Effector memory CD8-positive, alpha-beta T cell (primary cell): ENCODE measurements at regions not wholly inside any gene's neighbourhood (a gene's known extent, or its start where the extent isn't known, plus 50 kb on each side); places are given as distances from the start of the nearest gene placed in this dataset.

Experiments
- ATAC-seq: fragments of 150-1000 bp; cut with Tn5 transposase; replicated peaks from 2 replicates; pipeline ENCODE4 v1.10.0; 2021; ENCODE audit warnings: mild to moderate bottlenecking, moderate library complexity
- DNase-seq, 3 experiments: peaks; one replicate each; pipeline ENCODE4 v3.0.0; 2021
- H3K27ac Mint-ChIP-seq, 2 donors: one replicate each; pipeline ENCODE4 v1.8.0; 2022; ENCODE audit warnings: mild to moderate bottlenecking in 2 of 2, mixed read lengths in 2 of 2, moderate library complexity in 2 of 2
- H3K27me3 Mint-ChIP-seq, 2 donors: one replicate each; pipeline ENCODE4 v1.8.0; 2022; ENCODE audit warnings: mixed read lengths in 2 of 2
- H3K36me3 Mint-ChIP-seq: one replicate; pipeline ENCODE4 v1.8.0; 2022; ENCODE audit warnings: mild to moderate bottlenecking, moderate library complexity, mixed read lengths; ENCODE audit not compliant: insufficient read depth
- H3K4me1 Mint-ChIP-seq, 2 donors: one replicate each; pipeline ENCODE4 v1.8.0; 2022; ENCODE audit warnings: low read depth in 2 of 2, mixed read lengths in 2 of 2
- H3K4me3 Mint-ChIP-seq, 2 donors: one replicate each; pipeline ENCODE4 v1.8.0; 2022; ENCODE audit warnings: mild to moderate bottlenecking in 2 of 2, mixed read lengths in 2 of 2, moderate library complexity in 2 of 2
- H3K9me3 Mint-ChIP-seq, 2 donors: one replicate each; pipeline ENCODE4 v1.8.0; 2022; ENCODE audit warnings: mixed read lengths in 2 of 2

GRCh38 chr15:95825671-95826411 lies 504.7 kb upstream of the NR2F2 start:
- no peak overlapping the region for H3K4me3 Mint-ChIP-seq
- no peak for DNase-seq
- no peaks in the 10 kb centered on the region for H3K4me1 Mint-ChIP-seq
- no peaks in the 10 kb centered on the region for H3K9me3 Mint-ChIP-seq
- no peaks in the 10 kb centered on the region for H3K27me3 Mint-ChIP-seq
- ATAC-seq = no peak
- no peak overlapping the region for H3K27ac Mint-ChIP-seq
- no peaks in the 10 kb centered on the region for H3K36me3 Mint-ChIP-seq

GRCh38 chr15:95826412-95827195 lies 503.9 kb upstream of the NR2F2 start:
- DNase-seq = no peak
- Mint-ChIP-seq H3K9me3 (no peaks in the 10 kb centered on the region), H3K4me1 (no peaks in the 10 kb centered on the region), H3K4me3 (no peak overlapping the region), H3K27ac (no peak overlapping the region), H3K36me3 (no peaks in the 10 kb centered on the region), H3K27me3 (no peaks in the 10 kb centered on the region)
- no peak for ATAC-seq

DNA sequence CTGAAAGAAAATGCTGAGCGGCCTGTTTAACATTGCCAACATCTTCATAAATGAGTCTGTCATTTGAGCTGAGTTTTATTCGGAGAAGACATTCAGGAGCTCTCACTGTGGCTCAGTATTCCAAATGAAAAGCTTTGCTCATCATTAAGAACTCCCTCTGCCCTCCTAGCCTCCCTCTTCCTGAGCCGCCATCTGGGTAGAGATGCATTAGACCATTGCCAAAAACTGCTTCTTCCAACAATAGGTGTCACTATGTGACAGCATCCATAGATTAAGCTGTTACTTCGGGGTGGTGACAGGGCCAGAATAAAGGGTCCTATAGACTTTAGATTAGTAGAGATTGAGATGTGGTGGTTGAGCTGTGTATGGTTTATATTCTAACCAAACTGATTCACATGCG lies 501.4 kb upstream of the NR2F2 start:
- DNase-seq (no peak), ATAC-seq (no peak)
- Mint-ChIP-seq H3K27me3 (no peaks in the 10 kb centered on the region), H3K27ac (no peak overlapping the region), H3K9me3 (no peaks in the 10 kb centered on the region), H3K36me3 (no peaks in the 10 kb centered on the region), H3K4me3 (no peak overlapping the region), H3K4me1 (no peaks in the 10 kb centered on the region)

DNA sequence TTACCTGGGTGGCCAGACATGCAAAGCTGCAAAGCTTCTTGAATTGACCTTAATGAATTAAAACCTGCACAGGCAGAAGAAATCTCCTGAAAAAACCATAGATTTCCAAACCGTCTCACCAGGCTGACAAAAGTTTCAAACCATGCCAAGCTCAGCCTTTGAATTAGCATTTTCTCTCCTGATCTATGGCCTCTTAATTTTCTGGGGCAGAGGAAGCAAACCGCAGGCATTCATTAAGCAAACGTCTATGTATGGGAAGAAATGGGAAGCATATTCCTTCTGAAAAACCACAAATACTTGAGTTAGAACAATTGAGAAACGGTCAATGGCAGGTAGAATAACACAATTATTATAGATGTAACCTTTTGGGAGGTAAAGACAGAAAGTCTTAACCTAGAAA lies 500.2 kb upstream of the NR2F2 start:
- no peak for DNase-seq
- H3K36me3 Mint-ChIP-seq = no peaks in the 10 kb centered on the region
- ATAC-seq = no peak
- H3K4me1 Mint-ChIP-seq = no peaks in the 10 kb centered on the region
- no peaks in the 10 kb centered on the region for H3K9me3 Mint-ChIP-seq
- no peaks in the 10 kb centered on the region for H3K27me3 Mint-ChIP-seq
- no peak overlapping the region for H3K4me3 Mint-ChIP-seq
- no peak overlapping the region for H3K27ac Mint-ChIP-seq

DNA sequence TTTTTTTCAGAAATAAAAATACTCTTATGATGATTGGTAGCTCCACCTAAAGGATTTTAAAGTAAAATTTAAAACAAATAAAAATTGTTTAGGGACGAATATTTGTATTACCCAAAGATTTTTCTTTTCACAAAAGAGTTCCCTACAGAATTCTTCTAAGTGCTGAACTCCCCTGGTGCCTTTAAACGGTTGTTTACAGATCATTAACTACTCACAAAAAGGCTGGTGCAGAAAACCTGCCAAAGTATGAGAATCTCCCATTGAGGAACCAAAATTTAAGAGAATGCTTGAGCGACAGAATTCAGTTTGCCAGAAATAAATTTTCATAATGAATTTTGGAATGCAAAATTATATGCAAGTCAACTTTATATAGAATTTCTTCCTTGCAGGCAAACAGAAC lies 497.8 kb upstream of the NR2F2 start:
- DNase-seq (no peak), ATAC-seq (no peak)
- H3K36me3 Mint-ChIP-seq = no peaks in the 10 kb centered on the region
- H3K4me1 Mint-ChIP-seq = no peaks in the 10 kb centered on the region
- H3K27me3 Mint-ChIP-seq = no peaks in the 10 kb centered on the region
- H3K9me3 Mint-ChIP-seq = no peaks in the 10 kb centered on the region
- H3K27ac Mint-ChIP-seq = no peak overlapping the region
- H3K4me3 Mint-ChIP-seq = no peak overlapping the region

DNA sequence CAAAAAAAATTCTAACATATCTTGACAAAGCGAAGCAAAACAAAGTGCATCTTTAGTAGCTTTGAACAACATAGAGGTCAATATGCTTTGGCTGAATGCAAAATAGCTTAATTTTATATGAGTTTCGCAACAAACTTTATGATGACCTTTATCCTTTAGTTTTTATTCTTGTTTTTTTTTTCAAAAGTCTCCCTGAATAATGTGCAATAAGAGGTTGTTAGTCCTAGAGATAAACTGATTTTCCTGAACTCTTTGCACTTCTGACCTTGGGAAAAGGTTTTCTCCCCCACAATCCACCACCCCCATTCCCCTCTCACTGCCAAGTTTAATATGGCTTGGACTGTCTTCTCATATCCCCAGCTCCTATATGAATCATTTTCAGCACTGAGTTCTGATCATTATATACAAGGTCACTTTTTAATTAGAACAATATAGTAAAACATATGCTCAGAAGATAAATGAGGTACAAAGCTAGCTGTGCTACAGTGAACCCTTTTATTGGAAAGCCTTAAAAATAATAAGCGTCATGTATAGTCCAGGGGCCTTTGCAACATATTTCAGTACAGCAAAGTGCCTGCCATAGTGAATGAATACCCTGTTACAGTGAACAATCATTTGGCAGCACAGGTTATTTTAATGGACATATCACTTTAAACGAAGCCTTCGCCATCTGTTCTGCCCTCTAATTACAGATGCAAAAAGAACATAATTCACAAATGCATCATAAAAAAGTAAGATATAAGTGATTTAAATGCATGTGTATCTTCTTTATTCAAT lies 496.3 kb upstream of the NR2F2 start:
- Mint-ChIP-seq H3K9me3 (no peaks in the 10 kb centered on the region), H3K27ac (no peak overlapping the region), H3K4me3 (no peak overlapping the region), H3K27me3 (no peaks in the 10 kb centered on the region), H3K36me3 (no peaks in the 10 kb centered on the region), H3K4me1 (peaks cover 5% of the 10 kb centered on the region in 2 donors)
- no peak for ATAC-seq
- no peak for DNase-seq

DNA sequence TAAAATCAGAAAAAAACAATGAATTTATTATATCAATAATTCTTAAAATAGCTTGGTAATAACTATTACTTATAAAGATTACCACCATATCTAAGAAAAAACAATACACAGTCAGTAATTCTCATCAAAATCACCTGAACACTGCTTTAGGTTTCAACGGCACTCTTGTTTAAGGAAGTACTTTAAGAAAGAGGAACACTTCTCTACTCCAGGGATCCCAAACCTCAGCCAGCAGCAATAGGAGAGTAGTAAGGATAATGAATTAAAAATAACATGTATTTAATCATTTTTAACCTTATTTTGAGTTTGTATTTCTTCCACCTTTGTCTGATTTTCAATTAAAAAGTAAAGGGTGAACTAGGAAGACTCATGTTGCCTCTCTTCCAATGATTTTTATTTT lies 494.0 kb upstream of the NR2F2 start:
- ATAC-seq (no peak), DNase-seq (no peak)

DNA sequence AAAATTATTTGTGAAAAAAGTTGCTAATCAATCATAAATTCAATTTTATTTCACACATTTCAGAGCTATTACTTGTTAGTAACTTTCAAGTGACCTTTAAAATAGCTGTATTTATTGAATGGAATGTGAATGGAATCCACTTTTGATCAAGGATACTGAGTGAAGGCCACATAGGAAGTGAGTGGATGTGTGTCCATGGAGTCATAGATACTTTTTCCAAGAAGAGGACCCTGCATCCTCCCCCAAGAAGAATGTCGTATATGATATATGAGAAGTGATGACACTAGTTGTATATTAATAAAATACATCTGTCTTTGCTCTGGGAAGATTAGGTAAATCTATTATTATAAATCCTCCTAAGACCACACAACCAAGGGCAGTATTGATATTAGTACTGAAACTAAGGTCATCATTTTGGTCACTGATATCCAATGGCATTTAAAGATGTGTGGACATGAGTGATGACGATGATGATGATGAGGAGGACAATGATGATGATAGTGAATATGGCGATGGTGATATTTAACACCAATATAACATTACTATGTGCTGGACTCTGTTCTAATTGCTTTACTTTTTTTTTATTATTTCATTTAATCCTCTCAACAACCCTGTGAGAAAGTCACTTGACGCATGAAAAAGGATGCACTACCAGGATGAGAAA lies 493.0 kb upstream of the NR2F2 start:
- no peak for DNase-seq
- no peak for ATAC-seq
- Mint-ChIP-seq H3K36me3 (peaks cover 3% of the 10 kb centered on the region), H3K4me3 (no peak overlapping the region), H3K9me3 (no peaks in the 10 kb centered on the region), H3K27ac (no peak overlapping the region), H3K4me1 (peaks cover 7 to 20% of the 10 kb centered on the region in 2 donors), H3K27me3 (no peaks in the 10 kb centered on the region)

More for the DNA sequence above, 494.0 kb upstream of the NR2F2 start:
- peaks cover 7 to 20% of the 10 kb centered on the region in 2 donors for H3K4me1 Mint-ChIP-seq
- H3K9me3 Mint-ChIP-seq = no peaks in the 10 kb centered on the region
- no peak overlapping the region for H3K27ac Mint-ChIP-seq
- peaks cover 3% of the 10 kb centered on the region for H3K36me3 Mint-ChIP-seq
- H3K4me3 Mint-ChIP-seq = no peak overlapping the region
- no peaks in the 10 kb centered on the region for H3K27me3 Mint-ChIP-seq

GRCh38 chr15:95839367-95839782 lies 491.1 kb upstream of the NR2F2 start:
- DNase-seq = no peak
- Mint-ChIP-seq H3K36me3 (peaks cover 3% of the 10 kb centered on the region), H3K27ac (peak overlapping the region; percentile 51 to 95), H3K4me3 (peak overlapping the region; percentile 3 to 54), H3K27me3 (no peaks in the 10 kb centered on the region), H3K4me1 (peaks cover 7 to 20% of the 10 kb centered on the region in 2 donors), H3K9me3 (no peaks in the 10 kb centered on the region)
- ATAC-seq = peak; percentile 95

- Mint-ChIP-seq H3K4me1 (peaks cover 7 to 20% of the 10 kb centered on the region in 2 donors), H3K9me3 (no peaks in the 10 kb centered on the region), H3K27me3 (no peaks in the 10 kb centered on the region), H3K4me3 (peak overlapping the region in 1 of 2 donors; percentile 54), H3K27ac (peak overlapping the region; percentile 51 to 95), H3K36me3 (peaks cover 3% of the 10 kb centered on the region)
- no peak for DNase-seq
- no peak for ATAC-seq
Observed at GRCh38 chr15:95840004-95840403, 490.5 kb upstream of the NR2F2 start.

- ATAC-seq (no peak), DNase-seq (no peak)
- H3K27me3 Mint-ChIP-seq = no peaks in the 10 kb centered on the region
- H3K36me3 Mint-ChIP-seq = peaks cover 3% of the 10 kb centered on the region
- H3K4me3 Mint-ChIP-seq = no peak overlapping the region
- peak overlapping the region; percentile 51 to 95 for H3K27ac Mint-ChIP-seq
- no peaks in the 10 kb centered on the region for H3K9me3 Mint-ChIP-seq
- peaks cover 7 to 20% of the 10 kb centered on the region in 2 donors for H3K4me1 Mint-ChIP-seq
Observed at GRCh38 chr15:95840855-95841254, 489.6 kb upstream of the NR2F2 start.

GRCh38 chr15:95842576-95842975 lies 487.9 kb upstream of the NR2F2 start:
- Mint-ChIP-seq H3K36me3 (peaks cover 3% of the 10 kb centered on the region), H3K4me3 (no peak overlapping the region), H3K27ac (peak overlapping the region in 1 of 2 donors; percentile 29), H3K27me3 (no peaks in the 10 kb centered on the region), H3K4me1 (peaks cover 7 to 25% of the 10 kb centered on the region in 2 donors), H3K9me3 (no peaks in the 10 kb centered on the region)
- DNase-seq = no peak
- ATAC-seq = no peak

- peaks cover 6 to 25% of the 10 kb centered on the region in 2 donors for H3K4me1 Mint-ChIP-seq
- no peaks in the 10 kb centered on the region for H3K9me3 Mint-ChIP-seq
- no peak overlapping the region for H3K27ac Mint-ChIP-seq
- no peak overlapping the region for H3K4me3 Mint-ChIP-seq
- DNase-seq (no peak), ATAC-seq (no peak)
- H3K27me3 Mint-ChIP-seq = no peaks in the 10 kb centered on the region
- H3K36me3 Mint-ChIP-seq = peaks cover 3% of the 10 kb centered on the region
Observed at GRCh38 chr15:95843241-95843910, 487.1 kb upstream of the NR2F2 start.
